ENCODE measurements at regions not wholly inside any gene's neighbourhood (a gene's known extent, or its start where the extent isn't known, plus 50 kb on each side); places are given as distances from the start of the nearest gene placed in this dataset.

- ChIA-PET CTCF (ENCODE audit: partially characterized antibody) (no interaction called here), POLR2A (ENCODE audit: partially characterized antibody) (no interaction called here)
- no peak for DNase-seq
- Histone ChIP-seq H3K27me3 (ENCODE audit: insufficient read depth, low read length) (no peaks in the 10 kb centered on the region), H3K36me3 (ENCODE audit: insufficient read depth, low read length) (no peaks in the 10 kb centered on the region), H3K4me3 (ENCODE audit: low read length in 2 of 2) (no peak overlapping the region), H3K27ac (ENCODE audit: low read depth, low read length) (no peak overlapping the region), H3K9me3 (ENCODE audit: control insufficient read depth in 1 of 2, low read length in 2 of 2) (no peaks in the 10 kb centered on the region), H3K4me1 (ENCODE audit: insufficient read depth, low read length) (no peaks in the 10 kb centered on the region)
- Mint-ChIP-seq H3K4me1 (no peaks in the 10 kb centered on the region), H3K9me3 (peaks cover 0 to 8% (median 0%) of the 10 kb centered on the region in 8 donors), H3K27ac (no peak overlapping the region), H3K27me3 (no peaks in the 10 kb centered on the region), H3K4me3 (no peak overlapping the region), H3K36me3 (no peaks in the 10 kb centered on the region)
- intact Hi-C loops (cut with micrococcal nuclease): no loop called here
Observed at GRCh38 chr5:103927739-103928138, 365.1 kb upstream of the NUDT12 start.

- no peaks in the 10 kb centered on the region for H3K27me3 ChIP-seq (ENCODE audit: insufficient read depth, low read length)
- no peak overlapping the region for H3K4me3 ChIP-seq (ENCODE audit: low read length in 2 of 2)
- no peak overlapping the region for H3K4me3 Mint-ChIP-seq
- POLR2A ChIA-PET (ENCODE audit: partially characterized antibody): no interaction called here
- no peak for DNase-seq
- CTCF ChIA-PET (ENCODE audit: partially characterized antibody): no interaction called here
- H3K27ac Mint-ChIP-seq: no peak overlapping the region
- no peaks in the 10 kb centered on the region for H3K36me3 Mint-ChIP-seq
- intact Hi-C loops (cut with micrococcal nuclease): no loop called here
- H3K9me3 Mint-ChIP-seq: peaks cover 0 to 7% (median 0%) of the 10 kb centered on the region in 8 donors
- no peaks in the 10 kb centered on the region for H3K27me3 Mint-ChIP-seq
- H3K36me3 ChIP-seq (ENCODE audit: insufficient read depth, low read length): no peaks in the 10 kb centered on the region
- no peak overlapping the region for H3K27ac ChIP-seq (ENCODE audit: low read depth, low read length)
- no peaks in the 10 kb centered on the region for H3K4me1 Mint-ChIP-seq
- no peaks in the 10 kb centered on the region for H3K4me1 ChIP-seq (ENCODE audit: insufficient read depth, low read length)
- no peaks in the 10 kb centered on the region for H3K9me3 ChIP-seq (ENCODE audit: control insufficient read depth in 1 of 2, low read length in 2 of 2)
Observed at GRCh38 chr5:103923616-103924168, 361.1 kb upstream of the NUDT12 start.

- Histone ChIP-seq H3K4me1 (ENCODE audit: insufficient read depth, low read length) (no peaks in the 10 kb centered on the region), H3K27me3 (ENCODE audit: insufficient read depth, low read length) (no peaks in the 10 kb centered on the region), H3K4me3 (ENCODE audit: low read length in 2 of 2) (no peak overlapping the region), H3K36me3 (ENCODE audit: insufficient read depth, low read length) (no peaks in the 10 kb centered on the region), H3K9me3 (ENCODE audit: control insufficient read depth in 1 of 2, low read length in 2 of 2) (no peaks in the 10 kb centered on the region), H3K27ac (ENCODE audit: low read depth, low read length) (no peak overlapping the region)
- Mint-ChIP-seq H3K27me3 (no peaks in the 10 kb centered on the region), H3K4me1 (no peaks in the 10 kb centered on the region), H3K9me3 (peaks cover 0 to 3% (median 0%) of the 10 kb centered on the region in 8 donors), H3K36me3 (no peaks in the 10 kb centered on the region), H3K4me3 (no peak overlapping the region), H3K27ac (no peak overlapping the region)
- ChIA-PET POLR2A (ENCODE audit: partially characterized antibody) (no interaction called here), CTCF (ENCODE audit: partially characterized antibody) (no interaction called here)
- no peak for DNase-seq
- intact Hi-C loops (cut with micrococcal nuclease): no loop called here
Observed at GRCh38 chr5:103919506-103919905, 356.9 kb upstream of the NUDT12 start.

GRCh38 chr5:103918668-103919367 is 356.2 kb upstream of the NUDT12 start:
- H3K27me3 ChIP-seq (ENCODE audit: insufficient read depth, low read length): no peaks in the 10 kb centered on the region
- DNase-seq: no peak
- H3K4me3 ChIP-seq (ENCODE audit: low read length in 2 of 2): no peak overlapping the region
- H3K9me3 Mint-ChIP-seq: peaks cover 0 to 3% (median 0%) of the 10 kb centered on the region in 8 donors
- H3K27me3 Mint-ChIP-seq: no peaks in the 10 kb centered on the region
- H3K27ac ChIP-seq (ENCODE audit: low read depth, low read length): no peak overlapping the region
- H3K4me1 ChIP-seq (ENCODE audit: insufficient read depth, low read length): no peaks in the 10 kb centered on the region
- no peaks in the 10 kb centered on the region for H3K4me1 Mint-ChIP-seq
- no peaks in the 10 kb centered on the region for H3K36me3 ChIP-seq (ENCODE audit: insufficient read depth, low read length)
- POLR2A ChIA-PET (ENCODE audit: partially characterized antibody): no interaction called here
- no peak overlapping the region for H3K27ac Mint-ChIP-seq
- H3K9me3 ChIP-seq (ENCODE audit: control insufficient read depth in 1 of 2, low read length in 2 of 2): no peaks in the 10 kb centered on the region
- H3K4me3 Mint-ChIP-seq: no peak overlapping the region
- intact Hi-C loops (cut with micrococcal nuclease): no loop called here
- no peaks in the 10 kb centered on the region for H3K36me3 Mint-ChIP-seq
- CTCF ChIA-PET (ENCODE audit: partially characterized antibody): no interaction called here

- H3K27ac Mint-ChIP-seq: no peak overlapping the region
- H3K4me1 Mint-ChIP-seq: no peaks in the 10 kb centered on the region
- H3K27me3 Mint-ChIP-seq: no peaks in the 10 kb centered on the region
- ChIA-PET CTCF (ENCODE audit: partially characterized antibody) (no interaction called here), POLR2A (ENCODE audit: partially characterized antibody) (no interaction called here)
- no peak overlapping the region for H3K4me3 Mint-ChIP-seq
- no peaks in the 10 kb centered on the region for H3K36me3 Mint-ChIP-seq
- Histone ChIP-seq H3K4me3 (ENCODE audit: low read length in 2 of 2) (no peak overlapping the region), H3K36me3 (ENCODE audit: insufficient read depth, low read length) (no peaks in the 10 kb centered on the region), H3K4me1 (ENCODE audit: insufficient read depth, low read length) (no peaks in the 10 kb centered on the region), H3K9me3 (ENCODE audit: control insufficient read depth in 1 of 2, low read length in 2 of 2) (no peaks in the 10 kb centered on the region), H3K27ac (ENCODE audit: low read depth, low read length) (no peak overlapping the region), H3K27me3 (ENCODE audit: insufficient read depth, low read length) (no peaks in the 10 kb centered on the region)
- peaks cover 0 to 3% (median 0%) of the 10 kb centered on the region in 8 donors for H3K9me3 Mint-ChIP-seq
- no peak for DNase-seq
- intact Hi-C loops (cut with micrococcal nuclease): no loop called here
Observed at GRCh38 chr5:103915081-103915480, 352.5 kb upstream of the NUDT12 start.

- no peak overlapping the region for H3K4me3 ChIP-seq (ENCODE audit: low read length in 2 of 2)
- POLR2A ChIA-PET (ENCODE audit: partially characterized antibody): no interaction called here
- no peaks in the 10 kb centered on the region for H3K36me3 ChIP-seq (ENCODE audit: insufficient read depth, low read length)
- no peak overlapping the region for H3K27ac ChIP-seq (ENCODE audit: low read depth, low read length)
- H3K27me3 Mint-ChIP-seq: no peaks in the 10 kb centered on the region
- no peak overlapping the region for H3K4me3 Mint-ChIP-seq
- no peaks in the 10 kb centered on the region for H3K4me1 Mint-ChIP-seq
- DNase-seq: no peak
- H3K27ac Mint-ChIP-seq: no peak overlapping the region
- intact Hi-C loops (cut with micrococcal nuclease): no loop called here
- no peaks in the 10 kb centered on the region for H3K9me3 ChIP-seq (ENCODE audit: control insufficient read depth in 1 of 2, low read length in 2 of 2)
- H3K4me1 ChIP-seq (ENCODE audit: insufficient read depth, low read length): no peaks in the 10 kb centered on the region
- peaks cover 0 to 5% (median 0%) of the 10 kb centered on the region in 8 donors for H3K9me3 Mint-ChIP-seq
- H3K36me3 Mint-ChIP-seq: no peaks in the 10 kb centered on the region
- H3K27me3 ChIP-seq (ENCODE audit: insufficient read depth, low read length): no peaks in the 10 kb centered on the region
- CTCF ChIA-PET (ENCODE audit: partially characterized antibody): no interaction called here
Observed at GRCh38 chr5:103910786-103911185, 348.2 kb upstream of the NUDT12 start.

GRCh38 chr5:103910011-103910410 is 347.4 kb upstream of the NUDT12 start:
- H3K4me3 ChIP-seq (ENCODE audit: low read length in 2 of 2): no peak overlapping the region
- Mint-ChIP-seq H3K9me3 (peaks cover 0 to 7% (median 0%) of the 10 kb centered on the region in 8 donors), H3K4me1 (no peaks in the 10 kb centered on the region), H3K36me3 (no peaks in the 10 kb centered on the region), H3K4me3 (no peak overlapping the region), H3K27ac (no peak overlapping the region), H3K27me3 (no peaks in the 10 kb centered on the region)
- no peak for DNase-seq
- H3K9me3 ChIP-seq (ENCODE audit: control insufficient read depth in 1 of 2, low read length in 2 of 2): no peaks in the 10 kb centered on the region
- POLR2A ChIA-PET (ENCODE audit: partially characterized antibody): no interaction called here
- intact Hi-C loops (cut with micrococcal nuclease): no loop called here
- H3K4me1 ChIP-seq (ENCODE audit: insufficient read depth, low read length): no peaks in the 10 kb centered on the region
- CTCF ChIA-PET (ENCODE audit: partially characterized antibody): no interaction called here
- no peaks in the 10 kb centered on the region for H3K27me3 ChIP-seq (ENCODE audit: insufficient read depth, low read length)
- H3K27ac ChIP-seq (ENCODE audit: low read depth, low read length): no peak overlapping the region
- no peaks in the 10 kb centered on the region for H3K36me3 ChIP-seq (ENCODE audit: insufficient read depth, low read length)
